ENCODE measurements at regions not wholly inside any gene's neighbourhood (a gene's known extent, or its start where the extent isn't known, plus 50 kb on each side); places are given as distances from the start of the nearest gene placed in this dataset.

GRCh38 chr5:86442036-86442745 is 175.6 kb upstream of the COX7C start:
- no peak for TF ChIP-seq SMAD3 (CRISPR knock-in tag; IDR thresholded peaks at IDR 0.05; ENCODE audit: borderline replicate concordance)
- no peak for TF ChIP-seq NFYB (CRISPR knock-in tag; conservative IDR thresholded peaks at IDR 0.05; ENCODE audit: low read depth)
- TF ChIP-seq, protein P1, sequence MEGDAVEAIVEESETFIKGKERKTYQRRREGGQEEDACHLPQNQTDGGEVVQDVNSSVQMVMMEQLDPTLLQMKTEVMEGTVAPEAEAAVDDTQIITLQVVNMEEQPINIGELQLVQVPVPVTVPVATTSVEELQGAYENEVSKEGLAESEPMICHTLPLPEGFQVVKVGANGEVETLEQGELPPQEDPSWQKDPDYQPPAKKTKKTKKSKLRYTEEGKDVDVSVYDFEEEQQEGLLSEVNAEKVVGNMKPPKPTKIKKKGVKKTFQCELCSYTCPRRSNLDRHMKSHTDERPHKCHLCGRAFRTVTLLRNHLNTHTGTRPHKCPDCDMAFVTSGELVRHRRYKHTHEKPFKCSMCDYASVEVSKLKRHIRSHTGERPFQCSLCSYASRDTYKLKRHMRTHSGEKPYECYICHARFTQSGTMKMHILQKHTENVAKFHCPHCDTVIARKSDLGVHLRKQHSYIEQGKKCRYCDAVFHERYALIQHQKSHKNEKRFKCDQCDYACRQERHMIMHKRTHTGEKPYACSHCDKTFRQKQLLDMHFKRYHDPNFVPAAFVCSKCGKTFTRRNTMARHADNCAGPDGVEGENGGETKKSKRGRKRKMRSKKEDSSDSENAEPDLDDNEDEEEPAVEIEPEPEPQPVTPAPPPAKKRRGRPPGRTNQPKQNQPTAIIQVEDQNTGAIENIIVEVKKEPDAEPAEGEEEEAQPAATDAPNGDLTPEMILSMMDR (IDR thresholded peaks at IDR 0.05), result no peak
- TF ChIP-seq ETV6 (CRISPR knock-in tag; IDR thresholded peaks at IDR 0.05), result no peak
- TF ChIP-seq, protein P2, sequence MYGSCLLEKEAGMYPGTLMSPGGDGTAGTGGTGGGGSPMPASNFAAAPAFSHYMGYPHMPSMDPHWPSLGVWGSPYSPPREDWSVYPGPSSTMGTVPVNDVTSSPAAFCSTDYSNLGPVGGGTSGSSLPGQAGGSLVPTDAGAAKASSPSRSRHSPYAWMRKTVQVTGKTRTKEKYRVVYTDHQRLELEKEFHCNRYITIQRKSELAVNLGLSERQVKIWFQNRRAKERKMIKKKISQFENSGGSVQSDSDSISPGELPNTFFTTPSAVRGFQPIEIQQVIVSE (CRISPR knock-in tag; IDR thresholded peaks at IDR 0.05; ENCODE audit: borderline replicate concordance), result no peak
- TF ChIP-seq, protein P3, sequence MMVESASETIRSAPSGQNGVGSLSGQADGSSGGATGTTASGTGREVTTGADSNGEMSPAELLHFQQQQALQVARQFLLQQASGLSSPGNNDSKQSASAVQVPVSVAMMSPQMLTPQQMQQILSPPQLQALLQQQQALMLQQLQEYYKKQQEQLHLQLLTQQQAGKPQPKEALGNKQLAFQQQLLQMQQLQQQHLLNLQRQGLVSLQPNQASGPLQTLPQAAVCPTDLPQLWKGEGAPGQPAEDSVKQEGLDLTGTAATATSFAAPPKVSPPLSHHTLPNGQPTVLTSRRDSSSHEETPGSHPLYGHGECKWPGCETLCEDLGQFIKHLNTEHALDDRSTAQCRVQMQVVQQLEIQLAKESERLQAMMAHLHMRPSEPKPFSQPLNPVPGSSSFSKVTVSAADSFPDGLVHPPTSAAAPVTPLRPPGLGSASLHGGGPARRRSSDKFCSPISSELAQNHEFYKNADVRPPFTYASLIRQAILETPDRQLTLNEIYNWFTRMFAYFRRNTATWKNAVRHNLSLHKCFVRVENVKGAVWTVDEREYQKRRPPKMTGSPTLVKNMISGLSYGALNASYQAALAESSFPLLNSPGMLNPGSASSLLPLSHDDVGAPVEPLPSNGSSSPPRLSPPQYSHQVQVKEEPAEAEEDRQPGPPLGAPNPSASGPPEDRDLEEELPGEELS (CRISPR knock-in tag; IDR thresholded peaks at IDR 0.05), result no peak
- TF ChIP-seq ZNF232 (CRISPR knock-in tag; IDR thresholded peaks at IDR 0.05), result no peak
- no peak for TF ChIP-seq ATF1 (CRISPR knock-in tag; IDR thresholded peaks at IDR 0.05)
- TF ChIP-seq GABPB1 (CRISPR knock-in tag; IDR thresholded peaks at IDR 0.05), result no peak
- TF ChIP-seq ELF4 (CRISPR knock-in tag; IDR thresholded peaks at IDR 0.05; ENCODE audit: low read depth), result no peak
- no peak for TF ChIP-seq MXD4 (CRISPR knock-in tag; IDR thresholded peaks at IDR 0.05; ENCODE audit: borderline replicate concordance)
- TF ChIP-seq, protein P4, sequence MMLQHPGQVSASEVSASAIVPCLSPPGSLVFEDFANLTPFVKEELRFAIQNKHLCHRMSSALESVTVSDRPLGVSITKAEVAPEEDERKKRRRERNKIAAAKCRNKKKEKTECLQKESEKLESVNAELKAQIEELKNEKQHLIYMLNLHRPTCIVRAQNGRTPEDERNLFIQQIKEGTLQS (CRISPR knock-in tag; conservative IDR thresholded peaks at IDR 0.05), result no peak
